ENCODE measurements at regions not wholly inside any gene's neighbourhood (a gene's known extent, or its start where the extent isn't known, plus 50 kb on each side); places are given as distances from the start of the nearest gene placed in this dataset.

GRCh38 chr3:145865399-145866018 lies 295.5 kb downstream of the PLOD2 start:
- TF ChIP-seq ZFX (IDR thresholded peaks at IDR 0.05; ENCODE audit: borderline replicate concordance) = no peak
- H3K27ac ChIP-seq = no peak overlapping the region

- TF ChIP-seq ZFX (IDR thresholded peaks at IDR 0.05; ENCODE audit: borderline replicate concordance) (no peak), CTCF (IDR thresholded peaks at IDR 0.05) (no peak)
- no peak overlapping the region for H3K27ac ChIP-seq
These were observed 291.0 kb downstream of the PLOD2 start for GRCh38 chr3:145869958-145870357.

- H3K27ac ChIP-seq = no peak overlapping the region
- TF ChIP-seq CTCF (IDR thresholded peaks at IDR 0.05) (no peak), ZFX (IDR thresholded peaks at IDR 0.05; ENCODE audit: borderline replicate concordance) (no peak)
These were observed 278.5 kb downstream of the PLOD2 start for GRCh38 chr3:145882436-145882835.

GRCh38 chr3:145889730-145890129 lies 271.3 kb downstream of the PLOD2 start:
- TF ChIP-seq CTCF (IDR thresholded peaks at IDR 0.05) (no peak), ZFX (IDR thresholded peaks at IDR 0.05; ENCODE audit: borderline replicate concordance) (no peak)
- H3K27ac ChIP-seq = no peak overlapping the region

GRCh38 chr3:145892869-145893268 lies 268.1 kb downstream of the PLOD2 start:
- TF ChIP-seq CTCF (IDR thresholded peaks at IDR 0.05) = no peak
- TF ChIP-seq ZFX (IDR thresholded peaks at IDR 0.05; ENCODE audit: borderline replicate concordance) = no peak

GRCh38 chr3:145893331-145893730 lies 267.7 kb downstream of the PLOD2 start:
- TF ChIP-seq ZFX (IDR thresholded peaks at IDR 0.05; ENCODE audit: borderline replicate concordance) (no peak), CTCF (IDR thresholded peaks at IDR 0.05) (no peak)
- no peak overlapping the region for H3K27ac ChIP-seq

More at GRCh38 chr3:145892869-145893268, 268.1 kb downstream of the PLOD2 start:
- H3K27ac ChIP-seq = no peak overlapping the region

- H3K27ac ChIP-seq = no peak overlapping the region
- TF ChIP-seq CTCF (IDR thresholded peaks at IDR 0.05) (no peak), ZFX (IDR thresholded peaks at IDR 0.05; ENCODE audit: borderline replicate concordance) (no peak)
These were observed 262.5 kb downstream of the PLOD2 start for GRCh38 chr3:145898487-145898886.

GRCh38 chr3:145899241-145899640 lies 261.7 kb downstream of the PLOD2 start:
- H3K27ac ChIP-seq = no peak overlapping the region
- no peak for TF ChIP-seq CTCF (IDR thresholded peaks at IDR 0.05)
- no peak for TF ChIP-seq ZFX (IDR thresholded peaks at IDR 0.05; ENCODE audit: borderline replicate concordance)

Data from 22Rv1 (cell line).